ENCODE measurements at regions not wholly inside any gene's neighbourhood (a gene's known extent, or its start where the extent isn't known, plus 50 kb on each side); places are given as distances from the start of the nearest gene placed in this dataset.

DNA sequence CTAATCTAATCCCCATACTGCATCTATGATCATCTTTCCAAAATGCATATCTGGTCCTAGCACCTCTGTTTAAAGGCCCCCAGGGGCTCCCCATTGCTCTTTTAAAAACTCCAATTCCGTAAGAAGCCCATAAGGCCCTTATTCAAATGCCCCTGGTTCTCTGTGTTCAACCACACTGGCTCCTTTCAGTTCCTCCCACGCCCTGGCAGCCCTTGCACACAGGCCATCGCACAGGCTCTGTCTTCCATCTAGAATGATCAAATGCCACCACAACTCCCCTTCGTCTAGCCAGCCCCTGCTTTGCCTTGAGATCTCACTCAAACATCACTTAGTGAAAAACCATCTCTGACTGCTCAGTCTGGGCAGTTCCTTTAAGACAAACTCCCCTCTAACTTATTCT, 112.9 kb upstream of the LYZL2 start:
- H3K4me3 ChIP-seq (ENCODE audit: extremely low read depth in 1 of 4, insufficient read depth in 2 of 4, low read depth in 3 of 4, low read length in 4 of 4) = no peak overlapping the region
- no peaks in the 10 kb centered on the region for H3K79me2 ChIP-seq (ENCODE audit: control insufficient read depth in 1 of 2, insufficient read depth in 2 of 2, low read length in 2 of 2)
- no peak overlapping the region for H2AK5ac ChIP-seq (ENCODE audit: low read depth, low read length)
- no peaks in the 10 kb centered on the region for H3K4me1 ChIP-seq (replicated peaks in 1 of 4; ENCODE audit: control insufficient read depth in 3 of 4, insufficient read depth in 4 of 4, low read length in 3 of 4)
- whole genome bisulfite sequencing, 2 experiments (ENCODE audit: extremely low coverage in 1 of 2, insufficient coverage in 1 of 2, insufficient read length in 1 of 2, insufficient replicate concordance in 2 of 2, low coverage in 1 of 2, low lambda C conversion rate in 2 of 2, missing lambda C conversion rate in 1 of 2) = 92% methylated on average over 4 of the region's 4 CpGs; no CpG with 5 or more reads in 1 of the 2 experiments
- H3K27ac ChIP-seq (ENCODE audit: low read depth, low read length) = no peak overlapping the region
- DNase-seq (ENCODE audit: low read depth in 1 of 2, low spot score in 2 of 2) = no peak
- no peak overlapping the region for H3K18ac ChIP-seq (ENCODE audit: extremely low read depth, low read length)
- TF ChIP-seq HDAC6 (IDR thresholded peaks at IDR 0.05; ENCODE audit: low read depth, low read length) (no peak), KDM4A (IDR thresholded peaks at IDR 0.05; ENCODE audit: low read depth, low read length, severe bottlenecking) (no peak), PHF8 (conservative IDR thresholded peaks at IDR 0.05; ENCODE audit: low read depth, low read length) (no peak), POLR2A (IDR thresholded peaks at IDR 0.05; ENCODE audit: control extremely low read depth in 1 of 2, low read depth in 2 of 2, low read length in 2 of 2) (no peak), CBX5 (IDR thresholded peaks at IDR 0.05; ENCODE audit: low read depth, low read length) (no peak), SIN3A (conservative IDR thresholded peaks at IDR 0.05 in 1 of 2, IDR thresholded peaks at IDR 0.05 in 1 of 2; ENCODE audit: low read depth in 1 of 2, low read length in 2 of 2) (no peak), ASH2L (IDR thresholded peaks at IDR 0.05; ENCODE audit: low read length) (no peak), EZH2 (IDR thresholded peaks at IDR 0.05; ENCODE audit: low read depth, low read length, severe bottlenecking) (no peak), KDM5A (IDR thresholded peaks at IDR 0.05; ENCODE audit: low read length) (no peak), NRF1 (IDR thresholded peaks at IDR 0.05; ENCODE audit: low read depth, low read length) (no peak), ZNF274 (IDR thresholded peaks at IDR 0.05; ENCODE audit: borderline replicate concordance, extremely low read depth, low read length) (no peak), POU5F1 (IDR thresholded peaks at IDR 0.05; ENCODE audit: low read depth, low read length) (no peak), TAF1 (IDR thresholded peaks at IDR 0.05; ENCODE audit: low read depth, low read length) (no peak), RFX5 (IDR thresholded peaks at IDR 0.05; ENCODE audit: borderline replicate concordance, low read depth, low read length) (no peak), RXRA (IDR thresholded peaks at IDR 0.05; ENCODE audit: insufficient read depth, low read depth, low read length) (no peak)
- TF ChIP-seq, protein P1, sequence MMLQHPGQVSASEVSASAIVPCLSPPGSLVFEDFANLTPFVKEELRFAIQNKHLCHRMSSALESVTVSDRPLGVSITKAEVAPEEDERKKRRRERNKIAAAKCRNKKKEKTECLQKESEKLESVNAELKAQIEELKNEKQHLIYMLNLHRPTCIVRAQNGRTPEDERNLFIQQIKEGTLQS (IDR thresholded peaks at IDR 0.05; ENCODE audit: insufficient read depth, low read depth, low read length) = no peak
- no peak for FAIRE-seq
- no peaks in the 10 kb centered on the region; a peak in 1 of 4 replicates for H3K9me3 ChIP-seq (ENCODE audit: insufficient read depth in 2 of 2, low read depth in 1 of 2, low read length in 1 of 2)
- no peak overlapping the region for H2BK20ac ChIP-seq (ENCODE audit: low read length)
- H3K14ac ChIP-seq (ENCODE audit: insufficient read length) = no peak overlapping the region
- no peaks in the 10 kb centered on the region for H3K27me3 ChIP-seq (replicated peaks in 1 of 4; ENCODE audit: control insufficient read depth in 3 of 4, extremely low read depth in 1 of 4, insufficient read depth in 3 of 4, low read length in 3 of 4)
- no peak overlapping the region for H3K56ac ChIP-seq (replicated peaks; ENCODE audit: insufficient read length, low read depth, low read length)
- H4K5ac ChIP-seq (ENCODE audit: insufficient read length, low read depth, low read length) = no peak overlapping the region
- ChIA-PET CTCF (ENCODE audit: partially characterized antibody) (no interaction called here), POLR2A (ENCODE audit: partially characterized antibody) (no interaction called here)
- no peak overlapping the region for H4K91ac ChIP-seq (replicated peaks; ENCODE audit: insufficient read length, low read length)
- H3K9ac ChIP-seq (replicated peaks in 1 of 4; ENCODE audit: extremely low read depth in 1 of 4, low read depth in 3 of 4, low read length in 3 of 4) = no peak overlapping the region
- no peak overlapping the region for H2BK5ac ChIP-seq (ENCODE audit: low read depth, low read length)
- no peaks in the 10 kb centered on the region for H3K36me3 ChIP-seq (ENCODE audit: control insufficient read depth in 2 of 4, insufficient read depth in 4 of 4, low read length in 3 of 4)
- H3K79me1 ChIP-seq (ENCODE audit: low read depth, low read length) = no peaks in the 10 kb centered on the region
- H3K4me2 ChIP-seq (ENCODE audit: insufficient read depth in 1 of 2, low read depth in 2 of 2, low read length in 2 of 2) = no peak overlapping the region
- no peak overlapping the region for H2BK12ac ChIP-seq (ENCODE audit: low read depth, low read length)
- no peak overlapping the region for H2BK15ac ChIP-seq (ENCODE audit: low read length)
- no peak overlapping the region for H4K8ac ChIP-seq (ENCODE audit: extremely low read depth, insufficient read depth, low read length)
- no peak overlapping the region for H2BK120ac ChIP-seq (replicated peaks; ENCODE audit: low read depth, low read length)
- no peak overlapping the region for H3K23ac ChIP-seq (ENCODE audit: insufficient read length)
- no peaks in the 10 kb centered on the region for H4K20me1 ChIP-seq (replicated peaks in 1 of 2; ENCODE audit: control insufficient read depth in 1 of 2, insufficient read depth in 2 of 2, low read length in 2 of 2)
- no peak overlapping the region for H3K4ac ChIP-seq (replicated peaks; ENCODE audit: insufficient read length, low read depth, low read length)
- no peak overlapping the region for H2AFZ ChIP-seq (ENCODE audit: low read length)
- no peaks in the 10 kb centered on the region for H3K23me2 ChIP-seq (ENCODE audit: low read depth, low read length)

Data from H1 (cell line).